ENCODE measurements at regions not wholly inside any gene's neighbourhood (a gene's known extent, or its start where the extent isn't known, plus 50 kb on each side); places are given as distances from the start of the nearest gene placed in this dataset.
A peak's percentile ranks its signal among the peaks of the same experiment; 100 is the strongest.

DNA sequence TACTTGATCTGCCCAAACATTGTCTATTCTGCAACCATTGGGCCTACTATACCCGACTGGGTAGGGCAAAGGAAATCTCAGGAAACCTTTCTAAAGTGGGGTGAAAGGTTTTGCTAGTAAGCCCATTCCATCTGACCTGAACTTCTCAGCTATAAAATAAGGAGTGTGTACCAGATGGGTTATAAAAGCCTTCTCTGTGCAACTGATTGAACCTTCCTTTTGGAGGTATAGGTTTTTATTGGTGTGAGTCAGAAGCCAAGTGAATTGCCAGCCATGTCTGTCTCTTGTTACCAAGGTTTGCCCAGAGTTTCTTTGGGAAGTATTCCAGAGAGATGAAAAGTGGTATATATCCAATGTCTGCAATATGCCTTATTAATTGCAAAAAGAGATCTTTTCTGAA is 1271.0 kb upstream of the WWC1 start:
- TF ChIP-seq, protein P1, sequence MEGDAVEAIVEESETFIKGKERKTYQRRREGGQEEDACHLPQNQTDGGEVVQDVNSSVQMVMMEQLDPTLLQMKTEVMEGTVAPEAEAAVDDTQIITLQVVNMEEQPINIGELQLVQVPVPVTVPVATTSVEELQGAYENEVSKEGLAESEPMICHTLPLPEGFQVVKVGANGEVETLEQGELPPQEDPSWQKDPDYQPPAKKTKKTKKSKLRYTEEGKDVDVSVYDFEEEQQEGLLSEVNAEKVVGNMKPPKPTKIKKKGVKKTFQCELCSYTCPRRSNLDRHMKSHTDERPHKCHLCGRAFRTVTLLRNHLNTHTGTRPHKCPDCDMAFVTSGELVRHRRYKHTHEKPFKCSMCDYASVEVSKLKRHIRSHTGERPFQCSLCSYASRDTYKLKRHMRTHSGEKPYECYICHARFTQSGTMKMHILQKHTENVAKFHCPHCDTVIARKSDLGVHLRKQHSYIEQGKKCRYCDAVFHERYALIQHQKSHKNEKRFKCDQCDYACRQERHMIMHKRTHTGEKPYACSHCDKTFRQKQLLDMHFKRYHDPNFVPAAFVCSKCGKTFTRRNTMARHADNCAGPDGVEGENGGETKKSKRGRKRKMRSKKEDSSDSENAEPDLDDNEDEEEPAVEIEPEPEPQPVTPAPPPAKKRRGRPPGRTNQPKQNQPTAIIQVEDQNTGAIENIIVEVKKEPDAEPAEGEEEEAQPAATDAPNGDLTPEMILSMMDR (IDR thresholded peaks at IDR 0.05; ENCODE audit: extremely low read depth, insufficient read depth, missing control alignments), result no peak
- DNase-seq (ENCODE audit: low spot score), result no peak
- in situ Hi-C loops (cut with MboI; ENCODE audit: low pct_unique_long_range_greater_than_20kb, low sequenced_read_pairs, unreplicated experiment), result no loop called here

DNA sequence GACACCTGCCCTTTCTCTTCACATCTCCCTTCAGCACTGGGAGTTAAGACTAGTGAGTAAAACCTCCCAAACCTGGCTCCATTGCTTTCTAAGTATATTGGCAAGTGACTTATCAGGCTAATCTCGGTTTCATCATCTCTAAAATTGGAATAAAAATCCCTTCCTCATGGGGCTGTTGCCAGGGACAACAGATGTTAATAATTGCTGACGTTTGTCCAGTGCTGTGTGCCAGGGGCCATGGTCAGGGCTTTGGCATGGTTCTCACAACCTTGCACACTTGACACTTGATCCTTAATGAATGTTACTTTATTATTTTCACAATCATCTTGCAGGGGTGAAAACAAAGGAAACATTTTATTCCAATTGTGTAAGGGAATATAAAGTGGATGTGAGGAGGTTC is 1262.0 kb upstream of the WWC1 start:
- in situ Hi-C loops (cut with MboI; ENCODE audit: low pct_unique_long_range_greater_than_20kb, low sequenced_read_pairs, unreplicated experiment), result no loop called here
- TF ChIP-seq, protein P1 (IDR thresholded peaks at IDR 0.05; ENCODE audit: extremely low read depth, insufficient read depth, missing control alignments), result no peak
- DNase-seq (ENCODE audit: low spot score), result no peak

DNA sequence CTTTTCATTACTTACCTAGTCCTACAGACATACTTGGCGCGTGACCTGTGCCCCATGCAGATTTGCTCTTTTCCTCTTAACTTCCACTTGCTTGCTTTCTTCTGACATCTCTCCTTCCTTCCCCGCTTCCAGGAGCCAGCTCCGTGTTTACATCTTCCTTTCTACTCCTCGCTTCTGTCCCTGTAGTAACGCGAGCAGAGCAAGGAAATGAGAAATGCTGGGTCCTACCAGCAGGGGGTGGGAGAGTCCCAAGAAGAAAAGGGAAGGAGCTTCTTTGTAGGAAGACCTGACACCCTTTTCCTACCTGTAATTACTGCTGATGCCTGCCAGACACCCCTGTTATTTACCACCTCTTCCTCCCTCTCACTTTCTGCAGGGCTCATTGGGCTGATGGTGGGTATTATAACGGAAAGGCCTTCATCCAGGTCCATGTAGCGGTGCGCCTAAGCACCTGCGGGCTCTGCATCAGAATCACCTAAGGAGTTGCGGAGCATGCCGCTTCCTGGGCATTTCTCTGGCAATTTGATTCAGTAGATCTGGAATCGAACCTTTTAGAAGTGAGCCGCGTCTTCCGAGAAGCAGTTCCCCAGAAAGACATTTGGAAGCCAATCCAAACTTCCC is 1260.8 kb upstream of the WWC1 start:
- in situ Hi-C loops (cut with MboI; ENCODE audit: low pct_unique_long_range_greater_than_20kb, low sequenced_read_pairs, unreplicated experiment), result no loop called here
- no peak for DNase-seq (ENCODE audit: low spot score)
- TF ChIP-seq, protein P1 (IDR thresholded peaks at IDR 0.05; ENCODE audit: extremely low read depth, insufficient read depth, missing control alignments), result peak; percentile 35

- TF ChIP-seq, protein P1 (IDR thresholded peaks at IDR 0.05; ENCODE audit: extremely low read depth, insufficient read depth, missing control alignments), result no peak
- no peak for DNase-seq (ENCODE audit: low spot score)
- in situ Hi-C loops (cut with MboI; ENCODE audit: low pct_unique_long_range_greater_than_20kb, low sequenced_read_pairs, unreplicated experiment), result no loop called here
Observed at GRCh38 chr5:167036585-167036984, 1254.9 kb upstream of the WWC1 start.

GRCh38 chr5:167049043-167049663 is 1242.3 kb upstream of the WWC1 start:
- TF ChIP-seq, protein P1 (IDR thresholded peaks at IDR 0.05; ENCODE audit: extremely low read depth, insufficient read depth, missing control alignments), result peak; percentile 64
- in situ Hi-C loops (cut with MboI; ENCODE audit: low pct_unique_long_range_greater_than_20kb, low sequenced_read_pairs, unreplicated experiment), result no loop called here
- peak; percentile 15 for DNase-seq (ENCODE audit: low spot score)

- in situ Hi-C loops (cut with MboI; ENCODE audit: low pct_unique_long_range_greater_than_20kb, low sequenced_read_pairs, unreplicated experiment), result no loop called here
- TF ChIP-seq, protein P1 (IDR thresholded peaks at IDR 0.05; ENCODE audit: extremely low read depth, insufficient read depth, missing control alignments), result no peak
- no peak for DNase-seq (ENCODE audit: low spot score)
Observed at GRCh38 chr5:167049771-167050567, 1241.5 kb upstream of the WWC1 start.
